Amniotic epithelial cell (primary cell): ENCODE measurements at regions not wholly inside any gene's neighbourhood (a gene's known extent, or its start where the extent isn't known, plus 50 kb on each side); places are given as distances from the start of the nearest gene placed in this dataset.

ENCODE experiments used
- DNase-seq: peaks from one replicate; pipeline ENCODE4 v3.0.0-alpha.2; 2010; ENCODE audit warnings: low read depth

GRCh38 chr5:156142867-156143266 lies 184.1 kb upstream of the SGCD start:
- no peak for DNase-seq

- peak; percentile 27 for DNase-seq
Measured at GRCh38 chr5:156147261-156147943, 179.6 kb upstream of the SGCD start.

- no peak for DNase-seq
Measured at GRCh38 chr5:156147944-156148285, 179.0 kb upstream of the SGCD start.

GRCh38 chr5:156148301-156148700 lies 178.7 kb upstream of the SGCD start:
- no peak for DNase-seq

GRCh38 chr5:156149213-156149612 lies 177.8 kb upstream of the SGCD start:
- DNase-seq = peak; percentile 6

- no peak for DNase-seq
Measured at GRCh38 chr5:156153602-156154001, 173.4 kb upstream of the SGCD start.

GRCh38 chr5:156154757-156155156 lies 172.2 kb upstream of the SGCD start:
- no peak for DNase-seq

- no peak for DNase-seq
Measured at GRCh38 chr5:156155598-156155997, 171.4 kb upstream of the SGCD start.

- DNase-seq = no peak
Measured at GRCh38 chr5:156164306-156164705, 162.7 kb upstream of the SGCD start.

GRCh38 chr5:156169495-156169894 lies 157.5 kb upstream of the SGCD start:
- DNase-seq = no peak

GRCh38 chr5:156170351-156170961 lies 156.5 kb upstream of the SGCD start:
- DNase-seq = no peak

GRCh38 chr5:156174225-156174624 lies 152.7 kb upstream of the SGCD start:
- DNase-seq = no peak

GRCh38 chr5:156178117-156178516 lies 148.8 kb upstream of the SGCD start:
- DNase-seq = no peak

- no peak for DNase-seq
Measured at GRCh38 chr5:156181656-156182055, 145.3 kb upstream of the SGCD start.

- DNase-seq = no peak
Measured at GRCh38 chr5:156182174-156182967, 144.6 kb upstream of the SGCD start.

- no peak for DNase-seq
Measured at GRCh38 chr5:156186760-156187159, 140.2 kb upstream of the SGCD start.

GRCh38 chr5:156188016-156188415 lies 138.9 kb upstream of the SGCD start:
- DNase-seq = no peak

GRCh38 chr5:156189628-156190027 lies 137.3 kb upstream of the SGCD start:
- no peak for DNase-seq

- no peak for DNase-seq
Measured at GRCh38 chr5:156191547-156191946, 135.4 kb upstream of the SGCD start.

- DNase-seq = no peak
Measured at GRCh38 chr5:156197042-156197635, 129.8 kb upstream of the SGCD start.

GRCh38 chr5:156199045-156199444 lies 127.9 kb upstream of the SGCD start:
- DNase-seq = no peak

- DNase-seq = no peak
Measured at GRCh38 chr5:156200938-156201787, 125.8 kb upstream of the SGCD start.
